ACC112 (cell line): ENCODE measurements at regions not wholly inside any gene's neighbourhood (a gene's known extent, or its start where the extent isn't known, plus 50 kb on each side); places are given as distances from the start of the nearest gene placed in this dataset.

Experiments used
- H2AFZ ChIP-seq: fragments of 200-600 bp; sonication (generic); one replicate; pipeline ENCODE4 v1.6.0; 2017; ENCODE audit warnings: antibody characterized with exemption, low read length; ENCODE audit not compliant: unreplicated experiment
- H3K27ac ChIP-seq: fragments of 200-600 bp; sonication (generic); 2 replicates; pipeline ENCODE4 v1.5.1; 2014; ENCODE audit warnings: low read depth, mild to moderate bottlenecking, antibody characterized with exemption, low read length, moderate library complexity
- H3K27me3 ChIP-seq: fragments of 200-600 bp; sonication (generic); 2 replicates; pipeline ENCODE4 v1.6.1; 2014; ENCODE audit warnings: mild to moderate bottlenecking, antibody characterized with exemption, low read length, moderate library complexity, mixed read lengths; ENCODE audit not compliant: insufficient read depth
- H3K36me3 ChIP-seq: fragments of 200-600 bp; sonication (generic); 2 replicates; pipeline ENCODE4 v1.6.1; 2016; ENCODE audit warnings: mild to moderate bottlenecking, antibody characterized with exemption, low read length, moderate library complexity, mixed read lengths; ENCODE audit not compliant: insufficient read depth
- H3K4me1 ChIP-seq: fragments of 200-600 bp; sonication (generic); one replicate; pipeline ENCODE4 v1.6.1; 2016; ENCODE audit warnings: low read length, mixed read lengths; ENCODE audit not compliant: insufficient read depth, unreplicated experiment, control insufficient read depth
- H3K4me3 ChIP-seq: fragments of 200-600 bp; sonication (generic); 2 replicates; pipeline ENCODE4 v1.5.1; 2014; ENCODE audit warnings: mild to moderate bottlenecking, low read depth, low read length
- H3K79me2 ChIP-seq: fragments of 200-600 bp; sonication (generic); one replicate; pipeline ENCODE4 v1.6.0; 2016; ENCODE audit warnings: low read length; ENCODE audit not compliant: control insufficient read depth, unreplicated experiment, insufficient read depth

DNA sequence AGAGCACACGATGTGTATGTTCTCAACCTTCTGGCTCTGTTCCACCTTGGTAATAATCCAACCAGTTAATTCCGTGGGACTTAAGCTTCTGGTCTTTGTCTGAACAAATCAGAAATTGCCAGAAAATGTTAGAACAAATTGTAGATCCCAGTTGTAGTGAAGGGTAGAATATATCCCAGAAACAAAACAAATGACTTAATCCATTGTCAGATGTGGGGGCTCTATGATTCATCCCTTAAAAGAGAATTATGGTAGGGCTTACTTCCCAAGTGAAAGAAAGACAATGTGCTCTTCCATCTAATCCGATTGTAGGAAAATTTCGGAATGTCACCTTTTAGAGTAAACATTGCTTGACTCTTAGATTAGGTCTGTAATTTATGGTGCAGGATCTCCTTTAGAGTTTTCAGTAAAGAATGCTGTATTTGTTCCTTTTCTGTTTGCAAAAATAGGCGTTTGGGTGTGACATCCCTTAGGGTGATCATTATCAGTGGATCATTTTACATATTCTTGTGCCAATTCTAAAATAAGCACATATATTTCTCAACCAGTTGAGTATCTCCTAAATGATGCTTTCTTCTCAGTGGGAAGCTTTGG is 234.5 kb upstream of the ZNF217 start:
- H3K79me2 ChIP-seq: no peaks in the 10 kb centered on the region
- no peaks in the 10 kb centered on the region for H3K36me3 ChIP-seq
- no peak overlapping the region for H2AFZ ChIP-seq
- peaks cover 37% of the 10 kb centered on the region for H3K4me1 ChIP-seq
- H3K27me3 ChIP-seq: no peaks in the 10 kb centered on the region
- peak overlapping the region; percentile 100 for H3K27ac ChIP-seq
- peak overlapping the region; percentile 71 for H3K4me3 ChIP-seq

DNA sequence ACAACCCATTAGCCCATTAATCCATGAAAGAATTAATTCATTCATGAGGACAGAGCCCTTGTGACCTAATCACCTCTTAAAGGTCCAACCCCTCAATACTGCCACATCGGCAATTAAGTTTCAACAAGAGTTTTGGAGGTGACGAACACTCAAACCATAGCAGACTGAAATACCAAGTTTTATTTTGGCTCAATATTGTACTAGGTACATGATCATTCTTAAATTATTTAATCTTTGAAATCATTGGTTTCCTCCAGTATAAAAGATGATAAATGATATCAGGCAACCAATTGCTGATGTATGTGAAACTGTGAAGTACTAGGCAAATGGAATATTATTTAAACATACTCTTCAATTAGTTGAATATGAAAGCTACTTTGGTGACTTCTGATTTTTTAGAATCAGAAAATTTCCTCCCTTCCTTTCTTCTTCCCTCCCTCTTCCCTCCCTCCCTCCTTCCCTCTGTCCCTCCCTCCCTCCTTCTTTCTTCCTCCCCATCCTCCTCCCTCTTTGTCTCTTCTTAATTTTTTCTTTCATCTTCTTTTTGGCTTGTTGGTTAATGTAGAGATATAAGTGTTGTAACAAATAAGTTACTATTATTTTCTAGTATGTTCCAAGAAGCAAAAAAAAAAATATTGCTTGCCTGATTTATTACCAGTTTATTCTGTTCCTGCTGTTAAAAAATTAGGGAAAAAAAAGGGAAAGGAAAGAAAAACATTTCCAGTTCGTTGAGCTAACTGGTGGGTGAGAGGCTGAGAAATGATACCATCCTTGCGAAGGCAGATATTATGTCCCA is 233.9 kb upstream of the ZNF217 start:
- Histone ChIP-seq H3K4me3 (peak overlapping the region; percentile 71), H3K79me2 (no peaks in the 10 kb centered on the region), H3K27me3 (no peaks in the 10 kb centered on the region), H3K36me3 (no peaks in the 10 kb centered on the region), H3K27ac (peak overlapping the region; percentile 100), H3K4me1 (peaks cover 37% of the 10 kb centered on the region), H2AFZ (no peak overlapping the region)

DNA sequence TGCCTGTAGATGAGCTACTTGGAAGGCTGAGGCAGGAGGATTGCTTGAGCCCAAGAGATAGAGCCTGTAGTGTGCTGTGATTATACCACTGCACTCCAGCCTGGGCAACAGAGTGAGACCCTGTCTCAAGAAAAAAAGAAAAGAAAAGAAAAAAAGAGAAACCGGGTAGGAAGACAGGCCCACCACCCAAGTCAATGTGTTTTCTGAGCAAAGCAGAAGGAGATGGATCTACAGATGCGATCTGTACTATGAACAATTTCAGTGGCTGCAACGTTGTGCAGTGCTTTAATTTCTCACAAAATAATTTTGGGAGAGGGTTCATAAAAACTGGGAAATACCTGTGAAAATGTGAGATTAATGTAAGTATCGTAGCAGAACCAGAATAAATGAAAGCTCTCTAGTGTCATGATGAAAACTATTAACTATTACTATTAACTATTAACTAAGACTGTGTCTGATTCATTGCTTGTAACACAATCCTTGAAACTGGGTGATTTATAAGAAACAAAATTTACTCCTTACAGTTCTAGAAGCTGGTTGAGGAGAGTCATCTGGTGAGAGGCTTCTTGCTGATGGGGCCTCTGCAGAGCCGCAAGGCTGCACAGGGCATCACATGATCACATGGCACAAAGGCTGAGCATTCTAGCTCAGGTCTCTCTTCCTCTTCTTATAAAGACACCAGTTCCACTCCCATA is 233.1 kb upstream of the ZNF217 start:
- no peaks in the 10 kb centered on the region for H3K27me3 ChIP-seq
- no peaks in the 10 kb centered on the region for H3K79me2 ChIP-seq
- peak overlapping the region; percentile 71; the same call in 1 of the 2 replicates for H3K4me3 ChIP-seq
- peak overlapping the region; percentile 100 for H3K27ac ChIP-seq
- H3K36me3 ChIP-seq: no peaks in the 10 kb centered on the region
- peaks cover 37% of the 10 kb centered on the region for H3K4me1 ChIP-seq
- no peak overlapping the region for H2AFZ ChIP-seq

DNA sequence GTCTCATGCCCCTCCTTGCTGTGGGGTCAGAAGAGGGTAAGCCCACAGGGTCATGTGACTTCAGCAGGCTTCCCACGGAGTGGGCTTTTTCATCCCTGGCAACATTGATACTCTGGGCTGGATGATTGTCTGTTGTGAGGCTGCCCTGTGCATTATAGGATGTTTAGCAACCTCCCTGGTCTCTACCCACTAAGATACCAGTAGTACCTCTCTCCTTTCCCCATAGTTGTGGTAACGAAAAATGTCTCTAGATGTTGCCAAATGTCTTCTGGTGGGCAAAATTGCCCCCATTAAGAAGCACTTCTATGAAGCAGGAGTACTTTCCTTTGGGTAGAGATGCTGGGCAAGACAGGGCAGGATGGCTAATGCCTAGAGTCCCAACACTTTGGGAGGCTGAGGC is 232.5 kb upstream of the ZNF217 start:
- H3K79me2 ChIP-seq: no peaks in the 10 kb centered on the region
- peaks cover 37% of the 10 kb centered on the region for H3K4me1 ChIP-seq
- peak overlapping the region; percentile 100; the same call in 1 of the 2 replicates for H3K27ac ChIP-seq
- no peak overlapping the region for H3K4me3 ChIP-seq
- H3K27me3 ChIP-seq: no peaks in the 10 kb centered on the region
- H2AFZ ChIP-seq: no peak overlapping the region
- no peaks in the 10 kb centered on the region for H3K36me3 ChIP-seq

DNA sequence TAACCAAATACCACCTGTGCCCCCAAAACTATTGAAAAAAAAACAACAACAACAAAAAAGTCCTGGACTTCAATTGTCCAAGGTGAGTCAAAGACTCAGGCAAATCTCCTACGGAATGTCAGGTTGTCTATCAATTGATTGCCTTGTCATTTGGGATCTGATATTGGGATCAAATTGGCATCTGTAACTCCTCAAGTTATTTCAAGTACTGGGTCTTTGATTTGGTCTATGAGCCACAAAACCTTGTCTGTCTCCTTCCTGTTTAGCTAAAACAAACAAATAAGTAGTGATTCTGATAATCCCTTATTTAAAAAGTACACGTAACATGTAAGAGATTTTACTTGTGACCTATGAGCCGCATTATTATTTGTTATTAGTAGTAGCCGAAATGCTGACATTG is 231.6 kb upstream of the ZNF217 start:
- Histone ChIP-seq H3K36me3 (no peaks in the 10 kb centered on the region), H3K79me2 (no peaks in the 10 kb centered on the region), H3K4me1 (peaks cover 32% of the 10 kb centered on the region), H3K4me3 (no peak overlapping the region), H2AFZ (no peak overlapping the region), H3K27ac (no peak overlapping the region), H3K27me3 (no peaks in the 10 kb centered on the region)

DNA sequence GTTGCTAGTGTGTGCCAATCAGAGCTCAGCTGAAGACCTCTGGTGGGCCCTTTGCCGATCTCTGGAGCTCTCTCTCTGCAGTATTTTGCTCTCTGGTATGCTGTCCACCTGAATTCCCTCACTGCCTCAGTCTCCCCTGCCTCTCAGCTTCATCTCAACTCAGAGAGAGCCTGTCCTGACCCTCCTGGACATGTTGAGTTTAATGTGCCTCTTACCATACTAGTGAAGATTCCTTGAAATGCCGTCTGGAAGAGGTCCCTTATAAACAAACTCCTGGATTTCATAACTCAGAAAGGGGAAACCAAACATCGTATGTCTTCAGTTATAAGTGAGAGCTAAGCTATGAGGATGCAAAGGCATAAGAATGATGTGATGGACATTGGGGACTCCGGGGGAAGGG is 231.1 kb upstream of the ZNF217 start:
- no peak overlapping the region for H3K4me3 ChIP-seq
- H2AFZ ChIP-seq: no peak overlapping the region
- H3K4me1 ChIP-seq: peaks cover 27% of the 10 kb centered on the region

DNA sequence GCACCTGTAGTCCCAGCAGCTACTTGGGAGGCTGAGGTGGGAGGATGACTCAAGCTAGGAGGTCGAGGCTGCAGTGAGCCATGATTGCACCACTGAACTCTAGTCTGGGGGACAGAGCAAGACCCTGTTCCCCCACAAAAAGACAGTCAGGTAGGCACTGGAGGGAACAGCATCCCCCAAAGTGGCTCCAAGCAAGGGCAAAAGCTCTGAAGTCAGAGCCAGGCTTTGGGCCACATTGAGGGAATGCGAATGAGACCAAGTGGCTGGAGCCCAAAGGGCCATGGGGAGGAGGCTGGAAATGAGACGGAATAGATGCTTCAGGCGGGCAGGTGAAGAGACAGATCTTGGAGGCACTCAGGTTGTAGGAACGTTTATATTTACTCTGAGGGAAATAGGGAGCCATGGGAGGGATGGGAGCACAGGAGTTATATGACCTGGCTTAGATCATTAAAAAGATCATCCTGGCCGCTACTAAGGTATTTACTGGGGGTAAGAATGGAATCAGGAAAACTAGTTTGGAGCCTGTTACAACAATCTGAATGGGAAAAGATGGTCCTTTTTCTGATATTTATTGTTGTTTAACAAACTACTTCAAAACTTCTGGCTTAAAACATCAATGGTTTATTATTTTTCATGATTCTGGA is 229.6 kb upstream of the ZNF217 start:
- H3K27me3 ChIP-seq: no peaks in the 10 kb centered on the region
- no peak overlapping the region for H2AFZ ChIP-seq
- H3K79me2 ChIP-seq: no peaks in the 10 kb centered on the region
- H3K36me3 ChIP-seq: no peaks in the 10 kb centered on the region
- H3K4me1 ChIP-seq: peaks cover 14% of the 10 kb centered on the region
- no peak overlapping the region for H3K27ac ChIP-seq
- no peak overlapping the region for H3K4me3 ChIP-seq

More for the DNA sequence above, 231.1 kb upstream of the ZNF217 start:
- H3K79me2 ChIP-seq: no peaks in the 10 kb centered on the region
- H3K27ac ChIP-seq: no peak overlapping the region
- no peaks in the 10 kb centered on the region for H3K36me3 ChIP-seq
- H3K27me3 ChIP-seq: no peaks in the 10 kb centered on the region

DNA sequence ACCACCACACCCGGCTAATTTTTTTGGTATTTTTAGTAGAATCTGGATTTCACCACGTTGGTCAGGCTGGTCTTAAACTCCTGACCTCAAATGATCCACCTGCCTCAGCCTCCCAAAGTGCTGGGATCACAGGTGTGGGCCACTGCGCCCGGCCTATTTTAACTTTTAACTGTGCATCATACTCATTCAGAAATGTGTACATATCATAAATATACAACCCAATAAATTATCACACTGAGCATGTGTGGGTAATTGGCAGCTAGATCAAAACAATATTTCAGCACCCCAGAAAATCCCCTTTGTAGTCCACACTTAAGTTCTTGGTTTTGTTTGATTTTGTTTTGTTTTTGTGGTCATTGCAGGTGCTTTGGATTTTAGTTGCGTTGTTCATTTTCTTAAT is 228.9 kb upstream of the ZNF217 start:
- no peak overlapping the region for H3K4me3 ChIP-seq
- peaks cover 11% of the 10 kb centered on the region for H3K4me1 ChIP-seq
- no peak overlapping the region for H2AFZ ChIP-seq
- H3K27me3 ChIP-seq: no peaks in the 10 kb centered on the region
- H3K36me3 ChIP-seq: no peaks in the 10 kb centered on the region
- H3K79me2 ChIP-seq: no peaks in the 10 kb centered on the region
- no peak overlapping the region for H3K27ac ChIP-seq

DNA sequence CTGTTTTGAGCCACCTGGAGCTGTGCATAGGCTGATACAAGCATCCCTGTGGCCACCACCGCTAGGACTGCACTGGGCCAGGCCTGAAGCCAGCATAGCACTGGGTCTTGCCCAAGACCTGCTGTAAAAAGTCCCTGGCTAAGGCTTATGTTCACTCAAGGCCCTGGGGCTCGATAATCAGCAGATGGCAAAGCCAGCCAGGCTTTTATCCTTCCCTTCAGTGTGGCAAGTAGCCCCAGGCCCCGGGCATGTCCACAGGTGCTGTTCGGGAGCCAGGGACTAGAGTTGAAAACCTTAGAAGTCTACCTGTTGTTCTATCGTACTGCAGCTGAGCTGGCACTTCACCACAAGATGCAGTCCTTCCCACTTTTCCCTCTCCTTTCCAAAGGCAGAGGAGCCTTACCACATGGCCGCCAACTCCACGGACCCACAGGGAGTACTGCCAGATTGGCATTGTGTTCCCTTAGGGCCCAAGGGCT is 226.4 kb upstream of the ZNF217 start:
- no peak overlapping the region for H2AFZ ChIP-seq

DNA sequence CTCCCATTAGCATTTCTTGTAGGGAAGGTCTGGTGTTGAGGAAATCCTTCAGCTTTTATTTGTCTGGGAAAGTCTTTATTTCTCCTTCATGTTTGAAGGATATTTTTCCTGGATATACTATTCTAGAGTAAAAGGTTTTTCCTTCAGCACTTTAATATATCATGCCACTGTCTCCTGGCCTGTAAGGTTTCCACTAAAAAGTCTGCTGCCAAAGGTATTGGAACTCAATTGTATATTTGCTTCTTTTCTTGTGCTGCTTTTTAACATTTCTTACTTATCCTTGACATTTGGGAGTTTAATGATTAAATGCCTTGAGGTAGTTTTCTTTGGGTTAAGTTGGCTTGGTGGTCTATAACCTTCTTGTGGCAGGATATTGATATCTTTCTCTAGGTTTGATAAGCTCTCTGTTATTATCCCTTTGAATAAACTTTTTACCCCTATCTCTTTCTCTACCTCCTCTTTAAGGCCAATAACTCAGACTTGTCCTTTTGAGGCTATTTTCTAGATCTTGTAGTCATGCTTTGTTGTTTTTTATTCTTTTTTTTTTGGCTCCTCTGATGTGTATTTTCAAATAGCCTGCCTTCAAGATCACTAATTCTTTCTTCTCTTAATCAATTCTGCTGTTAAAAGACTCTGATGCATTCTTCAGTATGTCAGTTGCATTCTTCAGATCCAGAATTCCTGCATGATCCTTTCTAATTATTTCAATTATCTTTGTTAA is 225.0 kb upstream of the ZNF217 start:
- Histone ChIP-seq H3K4me1 (no peaks in the 10 kb centered on the region), H3K27me3 (no peaks in the 10 kb centered on the region), H3K4me3 (no peak overlapping the region), H3K27ac (no peak overlapping the region), H3K36me3 (no peaks in the 10 kb centered on the region), H2AFZ (no peak overlapping the region), H3K79me2 (no peaks in the 10 kb centered on the region)

More for the DNA sequence above, 226.4 kb upstream of the ZNF217 start:
- H3K4me1 ChIP-seq: no peaks in the 10 kb centered on the region
- no peak overlapping the region for H3K27ac ChIP-seq
- no peaks in the 10 kb centered on the region for H3K79me2 ChIP-seq
- no peaks in the 10 kb centered on the region for H3K36me3 ChIP-seq
- no peaks in the 10 kb centered on the region for H3K27me3 ChIP-seq
- no peak overlapping the region for H3K4me3 ChIP-seq
